ENCODE measurements at regions not wholly inside any gene's neighbourhood (a gene's known extent, or its start where the extent isn't known, plus 50 kb on each side); places are given as distances from the start of the nearest gene placed in this dataset.

DNA sequence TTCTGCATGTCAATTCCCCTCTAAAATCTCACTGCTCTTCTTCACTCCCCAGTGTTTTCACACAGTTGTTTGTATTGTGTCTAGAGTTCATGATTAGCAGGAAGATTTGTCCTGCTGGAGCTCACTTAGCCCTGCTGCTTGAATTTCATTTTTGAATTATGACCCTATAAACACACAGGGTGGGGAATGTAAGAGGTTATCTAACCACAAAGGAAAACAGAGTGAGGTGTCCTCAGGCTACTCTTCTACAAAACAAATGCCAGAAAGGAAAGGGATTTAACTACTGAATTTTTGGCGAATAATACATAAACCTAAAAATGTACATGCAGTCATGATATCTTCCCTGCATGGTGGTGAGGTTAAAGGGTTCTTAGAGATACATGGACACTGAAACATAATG is 215.1 kb upstream of the CNTN4 start:
- ChIA-PET CTCF (ENCODE audit: low intra/inter-chr PET ratio) (no interaction called here), POLR2A (no interaction called here)
- Histone ChIP-seq H3K9me3 (replicated peaks; ENCODE audit: control insufficient read depth, insufficient read depth, low read depth, low read length) (no peaks in the 10 kb centered on the region; the same call in 1 of the 2 replicates), H3K27ac (ENCODE audit: extremely low read depth, low read depth, low read length) (no peak overlapping the region), H4K20me1 (replicated peaks; ENCODE audit: control insufficient read depth, insufficient read depth, low read length) (no peaks in the 10 kb centered on the region), H2AFZ (ENCODE audit: low read depth, low read length) (no peak overlapping the region), H3K36me3 (ENCODE audit: control insufficient read depth, insufficient read depth, low read length) (no peaks in the 10 kb centered on the region), H3K79me2 (ENCODE audit: control insufficient read depth, insufficient read depth, low read length) (no peaks in the 10 kb centered on the region), H3K4me1 (replicated peaks in 1 of 2; ENCODE audit: control insufficient read depth in 2 of 2, insufficient read depth in 2 of 2, low read length in 2 of 2) (no peaks in the 10 kb centered on the region), H3K9me1 (ENCODE audit: control insufficient read depth, insufficient read depth, low read length) (no peaks in the 10 kb centered on the region), H3K9ac (ENCODE audit: insufficient read depth in 1 of 2, low read depth in 2 of 2, low read length in 2 of 2) (no peak overlapping the region), H3K4me3 (no peak overlapping the region), H3K4me2 (ENCODE audit: insufficient read depth, low read length) (no peak overlapping the region), H3K27me3 (ENCODE audit: control insufficient read depth in 2 of 2, insufficient read depth in 2 of 2, low read length in 2 of 2) (no peaks in the 10 kb centered on the region)
- BruUV-seq (replicated peaks), result no TSS peak
- DNase-seq (ENCODE audit: extremely low read depth in 1 of 4, low spot score in 3 of 4), result no peak
- ATAC-seq, result no peak
- FAIRE-seq, result no peak
- WGBS (ENCODE audit: insufficient coverage, low coverage, missing lambda C conversion rate), result 0% methylated on average over 1 of the region's 1 CpG
- no peak for TF ChIP-seq ZZZ3 (IDR thresholded peaks at IDR 0.05)
- no peak for TF ChIP-seq ZNF41 (CRISPR knock-in tag; conservative IDR thresholded peaks at IDR 0.05)
- TF ChIP-seq TCF7L2 (IDR thresholded peaks at IDR 0.05; ENCODE audit: low read depth, low read length), result no peak
- TF ChIP-seq LARP7 (IDR thresholded peaks at IDR 0.05), result no peak
- intact Hi-C loops (cut with micrococcal nuclease) (no loop called here), in situ Hi-C loops (cut with MboI) (no loop called here)

DNA sequence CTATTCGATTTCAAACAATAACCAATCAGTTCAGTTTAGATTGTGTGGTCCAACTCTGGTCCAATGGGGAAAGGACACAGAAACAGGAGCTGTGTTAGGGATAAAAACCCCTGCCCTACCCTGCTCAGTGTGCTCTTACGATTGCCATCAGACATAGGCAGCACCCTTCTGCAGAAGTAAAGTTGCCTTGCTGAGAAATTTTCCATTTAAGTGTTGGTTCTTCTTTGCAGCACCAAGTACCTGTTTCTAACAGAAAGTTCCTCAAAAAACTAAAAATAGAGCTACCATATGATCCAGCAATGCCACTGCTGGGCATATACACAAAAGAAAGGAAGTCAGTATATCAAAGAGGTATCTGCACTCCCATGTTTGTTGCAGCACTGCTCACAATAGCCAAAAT is 206.2 kb upstream of the CNTN4 start:
- FAIRE-seq (no peak), DNase-seq (ENCODE audit: extremely low read depth in 1 of 4, low spot score in 3 of 4) (no peak), ATAC-seq (no peak)
- H3K4me2 ChIP-seq (ENCODE audit: insufficient read depth, low read length), result no peak overlapping the region
- H3K27ac ChIP-seq (ENCODE audit: extremely low read depth, low read depth, low read length), result no peak overlapping the region
- H3K4me3 ChIP-seq, result no peak overlapping the region
- in situ Hi-C loops (cut with MboI) (no loop called here), intact Hi-C loops (cut with micrococcal nuclease) (no loop called here)
- no peak overlapping the region for H3K9ac ChIP-seq (ENCODE audit: insufficient read depth in 1 of 2, low read depth in 2 of 2, low read length in 2 of 2)
- H4K20me1 ChIP-seq (replicated peaks; ENCODE audit: control insufficient read depth, insufficient read depth, low read length), result no peaks in the 10 kb centered on the region
- H2AFZ ChIP-seq (ENCODE audit: low read depth, low read length), result no peak overlapping the region
- H3K4me1 ChIP-seq (replicated peaks in 1 of 2; ENCODE audit: control insufficient read depth in 2 of 2, insufficient read depth in 2 of 2, low read length in 2 of 2), result no peaks in the 10 kb centered on the region
- H3K9me1 ChIP-seq (ENCODE audit: control insufficient read depth, insufficient read depth, low read length), result no peaks in the 10 kb centered on the region
- CTCF ChIA-PET (ENCODE audit: low intra/inter-chr PET ratio), result no interaction called here
- TF ChIP-seq ZNF57 (CRISPR knock-in tag; IDR thresholded peaks at IDR 0.05), result no peak
- TF ChIP-seq ZEB2 (IDR thresholded peaks at IDR 0.05), result no peak
- TF ChIP-seq GATAD2A (IDR thresholded peaks at IDR 0.05), result no peak
- no peak for TF ChIP-seq POLR2A (conservative IDR thresholded peaks at IDR 0.05)
- TF ChIP-seq BCOR (IDR thresholded peaks at IDR 0.05), result no peak
- no peak for TF ChIP-seq NFYB (IDR thresholded peaks at IDR 0.05; ENCODE audit: extremely low read depth, insufficient read length)
- TF ChIP-seq HNRNPLL (IDR thresholded peaks at IDR 0.05; ENCODE audit: low read depth, low read length, poor library complexity, severe bottlenecking), result no peak
- TF ChIP-seq CBFB (CRISPR knock-in tag; IDR thresholded peaks at IDR 0.05), result no peak
- no peak for TF ChIP-seq ZNF583 (CRISPR knock-in tag; IDR thresholded peaks at IDR 0.05)
- BruUV-seq (replicated peaks), result no TSS peak
- no peaks in the 10 kb centered on the region; the same call in 1 of the 2 replicates for H3K9me3 ChIP-seq (replicated peaks; ENCODE audit: control insufficient read depth, insufficient read depth, low read depth, low read length)
- POLR2A ChIA-PET, result no interaction called here
- no peaks in the 10 kb centered on the region for H3K27me3 ChIP-seq (ENCODE audit: control insufficient read depth in 2 of 2, insufficient read depth in 2 of 2, low read length in 2 of 2)
- WGBS (ENCODE audit: insufficient coverage, low coverage, missing lambda C conversion rate), result 0% methylated on average over 2 of the region's 2 CpGs
- H3K36me3 ChIP-seq (ENCODE audit: control insufficient read depth, insufficient read depth, low read length), result no peaks in the 10 kb centered on the region
- no peaks in the 10 kb centered on the region for H3K79me2 ChIP-seq (ENCODE audit: control insufficient read depth, insufficient read depth, low read length)
